ENCODE measurements at regions not wholly inside any gene's neighbourhood (a gene's known extent, or its start where the extent isn't known, plus 50 kb on each side); places are given as distances from the start of the nearest gene placed in this dataset.
A peak's percentile ranks its signal among the peaks of the same experiment; 100 is the strongest.

DNA sequence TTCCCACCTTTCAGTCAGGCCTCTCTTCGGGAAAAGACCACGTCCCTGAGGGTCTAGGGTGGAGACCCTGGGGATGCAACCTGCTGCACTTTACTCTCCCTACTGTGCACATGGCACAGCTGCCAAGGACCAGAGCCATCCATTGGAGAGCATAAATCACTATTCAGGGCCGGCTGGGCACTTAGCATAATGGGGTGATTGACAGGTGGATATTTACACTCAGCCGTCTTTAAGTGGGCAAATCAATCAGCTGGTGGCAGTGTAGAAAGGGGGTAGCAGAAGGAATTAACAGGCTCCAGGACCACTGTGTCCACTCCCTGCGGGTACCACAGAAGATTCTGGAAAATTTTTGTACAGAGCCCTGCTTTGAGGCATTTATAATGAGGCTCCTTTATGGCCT lies 87.3 kb upstream of the IRX6 start:
- Mint-ChIP-seq H3K36me3 (no peaks in the 10 kb centered on the region), H3K27me3 (peaks cover 7 to 14% (median 13%) of the 10 kb centered on the region in 3 donors), H3K27ac (peak overlapping the region in 1 of 6 donors; percentile 16), H3K4me3 (no peak overlapping the region), H3K4me1 (no peaks in the 10 kb centered on the region), H3K9me3 (peaks cover 0 to under 1% (median 0%) of the 10 kb centered on the region in 7 donors)
- ATAC-seq (ENCODE audit: low read depth in 2 of 2) (no peak), DNase-seq (no peak)

GRCh38 chr16:55239723-55240122 lies 84.3 kb upstream of the IRX6 start:
- Mint-ChIP-seq H3K36me3 (no peaks in the 10 kb centered on the region), H3K9me3 (peaks cover 0 to 10% (median 0%) of the 10 kb centered on the region in 7 donors), H3K4me1 (no peaks in the 10 kb centered on the region), H3K4me3 (no peak overlapping the region), H3K27me3 (peaks cover 11 to 28% (median 17%) of the 10 kb centered on the region in 3 donors), H3K27ac (no peak overlapping the region)
- DNase-seq (no peak), ATAC-seq (ENCODE audit: low read depth in 2 of 2) (no peak)

DNA sequence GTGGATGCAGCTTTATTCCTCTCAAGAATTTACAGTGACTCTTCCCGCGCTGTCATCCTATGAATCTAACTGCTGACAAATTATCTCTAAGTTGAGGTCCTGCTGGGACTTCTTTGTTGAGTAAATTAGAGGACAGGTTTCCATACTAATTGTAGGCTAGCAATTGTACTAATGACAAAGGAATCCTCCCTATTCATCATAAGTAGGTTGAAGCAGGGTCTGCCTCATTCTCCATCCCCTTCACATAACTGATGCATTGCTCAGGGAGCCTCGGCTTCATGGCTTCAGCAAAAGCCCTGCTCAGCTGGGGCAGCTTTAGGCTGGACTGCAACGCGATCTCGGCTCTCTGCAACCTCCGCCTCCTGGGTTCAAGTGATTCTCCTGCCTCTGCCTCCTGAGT lies 83.1 kb upstream of the IRX6 start:
- H3K27me3 Mint-ChIP-seq = peaks cover 11 to 26% (median 16%) of the 10 kb centered on the region in 3 donors
- peaks cover 0 to 10% (median 0%) of the 10 kb centered on the region in 7 donors for H3K9me3 Mint-ChIP-seq
- no peak overlapping the region for H3K27ac Mint-ChIP-seq
- no peak for DNase-seq
- H3K36me3 Mint-ChIP-seq = no peaks in the 10 kb centered on the region
- ATAC-seq (ENCODE audit: low read depth in 2 of 2) = no peak
- no peaks in the 10 kb centered on the region for H3K4me1 Mint-ChIP-seq
- H3K4me3 Mint-ChIP-seq = no peak overlapping the region

DNA sequence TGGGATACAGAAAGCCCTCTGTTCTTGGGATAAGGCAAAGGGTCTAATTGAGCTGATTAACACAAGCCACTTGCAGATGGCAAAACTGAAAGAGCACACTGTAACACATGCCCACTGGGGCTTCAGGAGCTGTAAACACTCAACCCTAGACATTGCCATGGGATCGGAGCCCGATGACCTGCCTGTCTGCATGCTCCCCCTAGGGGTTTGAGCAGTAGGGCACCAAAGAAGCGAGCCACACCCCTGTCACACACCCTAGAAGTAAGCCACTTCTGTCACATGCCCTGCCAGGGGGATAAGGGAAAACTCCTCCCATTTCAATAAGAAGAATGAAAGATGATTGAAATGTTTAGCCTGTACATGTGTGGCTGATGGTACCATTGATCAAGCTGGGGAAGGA lies 81.3 kb upstream of the IRX6 start:
- ATAC-seq (ENCODE audit: low read depth in 2 of 2) = no peak
- no peak for DNase-seq
- peak overlapping the region in 1 of 6 donors; percentile 54 for H3K27ac Mint-ChIP-seq
- H3K27me3 Mint-ChIP-seq = peaks cover 11 to 18% (median 12%) of the 10 kb centered on the region in 3 donors
- peaks cover 0 to 10% (median 3%) of the 10 kb centered on the region in 7 donors for H3K9me3 Mint-ChIP-seq
- no peaks in the 10 kb centered on the region for H3K4me1 Mint-ChIP-seq
- no peaks in the 10 kb centered on the region for H3K36me3 Mint-ChIP-seq
- H3K4me3 Mint-ChIP-seq = peak overlapping the region in 1 of 8 donors; percentile 45

DNA sequence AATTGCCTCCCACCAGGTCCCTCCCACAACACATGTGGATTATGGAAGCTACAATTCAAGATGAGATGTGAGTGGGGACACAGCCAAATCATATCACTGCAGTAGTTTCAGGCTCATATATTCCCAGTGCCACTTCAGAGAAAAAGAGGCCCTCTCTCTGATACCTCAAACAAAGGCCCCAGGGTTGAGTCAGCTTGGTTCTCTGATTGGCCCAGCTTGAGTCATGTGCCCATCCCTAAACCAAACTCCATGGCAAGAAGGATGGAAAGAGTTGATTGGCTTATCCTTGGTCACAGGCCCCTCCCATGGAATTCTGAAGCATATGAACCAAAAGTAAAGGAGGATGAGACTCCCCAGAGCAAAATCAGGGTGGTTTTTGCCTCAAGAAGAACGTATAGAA lies 75.9 kb upstream of the IRX6 start:
- Mint-ChIP-seq H3K4me3 (no peak overlapping the region), H3K36me3 (no peaks in the 10 kb centered on the region), H3K9me3 (peaks cover 0 to 18% (median 4%) of the 10 kb centered on the region in 7 donors), H3K27me3 (peaks cover 5 to 29% (median 19%) of the 10 kb centered on the region in 3 donors), H3K27ac (no peak overlapping the region), H3K4me1 (no peaks in the 10 kb centered on the region)
- no peak for ATAC-seq (ENCODE audit: low read depth in 2 of 2)
- no peak for DNase-seq

GRCh38 chr16:55248494-55248893 lies 75.5 kb upstream of the IRX6 start:
- no peak for DNase-seq
- H3K36me3 Mint-ChIP-seq = no peaks in the 10 kb centered on the region
- no peaks in the 10 kb centered on the region for H3K4me1 Mint-ChIP-seq
- H3K9me3 Mint-ChIP-seq = peaks cover 1 to 22% (median 6%) of the 10 kb centered on the region in 7 donors
- H3K27me3 Mint-ChIP-seq = peaks cover 5 to 30% (median 17%) of the 10 kb centered on the region in 3 donors
- no peak for ATAC-seq (ENCODE audit: low read depth in 2 of 2)
- H3K4me3 Mint-ChIP-seq = no peak overlapping the region
- no peak overlapping the region for H3K27ac Mint-ChIP-seq

DNA sequence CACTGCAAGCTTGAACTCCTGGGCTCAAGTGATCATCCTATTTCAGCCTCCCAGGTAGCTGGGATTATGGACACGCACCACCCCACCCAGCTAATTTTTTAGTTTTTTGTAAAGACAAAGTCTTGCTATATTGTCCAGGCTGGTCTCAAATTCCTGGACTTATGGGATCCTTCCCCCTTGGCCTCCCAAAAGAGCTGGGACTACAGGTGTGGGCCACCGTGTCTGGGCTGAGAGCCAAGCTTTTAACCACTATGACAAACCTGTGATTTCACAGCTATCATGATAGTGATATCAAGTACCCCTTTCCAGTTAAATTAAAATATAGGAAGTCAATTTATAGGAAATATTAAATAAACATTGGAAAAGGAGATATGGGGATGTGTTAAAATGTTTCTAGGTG lies 74.6 kb upstream of the IRX6 start:
- Mint-ChIP-seq H3K36me3 (no peaks in the 10 kb centered on the region), H3K4me3 (no peak overlapping the region), H3K9me3 (peaks cover 5 to 27% (median 8%) of the 10 kb centered on the region in 7 donors), H3K4me1 (no peaks in the 10 kb centered on the region), H3K27me3 (peaks cover 5 to 35% (median 17%) of the 10 kb centered on the region in 3 donors), H3K27ac (no peak overlapping the region)
- DNase-seq (no peak), ATAC-seq (ENCODE audit: low read depth in 2 of 2) (no peak)

DNA sequence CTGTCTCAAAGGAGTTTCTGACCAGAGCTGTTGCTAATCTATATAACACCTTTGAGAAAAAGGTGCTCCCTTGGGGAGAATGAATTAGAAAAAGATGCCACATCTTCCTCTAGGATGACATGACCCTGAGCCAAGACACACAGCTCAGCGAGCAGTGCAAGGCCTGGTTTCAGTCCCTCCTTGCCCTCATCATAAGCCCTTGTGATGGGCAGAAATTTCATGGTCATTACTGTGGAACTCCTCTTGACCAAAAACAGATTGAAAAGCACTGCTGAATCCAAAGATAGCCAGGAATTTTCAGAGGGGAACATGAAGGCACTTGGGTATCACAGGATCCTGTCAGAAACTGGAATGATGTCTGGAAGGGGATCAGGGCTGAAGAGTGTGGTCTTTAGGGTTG lies 74.1 kb upstream of the IRX6 start:
- Mint-ChIP-seq H3K27ac (no peak overlapping the region), H3K4me3 (no peak overlapping the region), H3K4me1 (no peaks in the 10 kb centered on the region), H3K36me3 (no peaks in the 10 kb centered on the region), H3K27me3 (peaks cover 5 to 35% (median 17%) of the 10 kb centered on the region in 3 donors), H3K9me3 (peaks cover 5 to 33% (median 10%) of the 10 kb centered on the region in 7 donors)
- DNase-seq (no peak), ATAC-seq (ENCODE audit: low read depth in 2 of 2) (no peak)

- H3K4me3 Mint-ChIP-seq = no peak overlapping the region
- DNase-seq (no peak), ATAC-seq (ENCODE audit: low read depth in 2 of 2) (no peak)
- no peak overlapping the region for H3K27ac Mint-ChIP-seq
- peaks cover 5 to 34% (median 10%) of the 10 kb centered on the region in 7 donors for H3K9me3 Mint-ChIP-seq
- no peaks in the 10 kb centered on the region for H3K36me3 Mint-ChIP-seq
- no peaks in the 10 kb centered on the region for H3K4me1 Mint-ChIP-seq
- peaks cover 5 to 43% (median 17%) of the 10 kb centered on the region in 3 donors for H3K27me3 Mint-ChIP-seq
Measured at GRCh38 chr16:55250701-55251100, 73.3 kb upstream of the IRX6 start.

- Mint-ChIP-seq H3K27ac (no peak overlapping the region), H3K4me3 (no peak overlapping the region), H3K27me3 (peaks cover 5 to 47% (median 17%) of the 10 kb centered on the region in 3 donors), H3K36me3 (no peaks in the 10 kb centered on the region), H3K4me1 (no peaks in the 10 kb centered on the region), H3K9me3 (peaks cover 5 to 34% (median 10%) of the 10 kb centered on the region in 7 donors)
- ATAC-seq (ENCODE audit: low read depth in 2 of 2) (no peak), DNase-seq (no peak)
Measured at GRCh38 chr16:55251151-55251550, 72.9 kb upstream of the IRX6 start.

DNA sequence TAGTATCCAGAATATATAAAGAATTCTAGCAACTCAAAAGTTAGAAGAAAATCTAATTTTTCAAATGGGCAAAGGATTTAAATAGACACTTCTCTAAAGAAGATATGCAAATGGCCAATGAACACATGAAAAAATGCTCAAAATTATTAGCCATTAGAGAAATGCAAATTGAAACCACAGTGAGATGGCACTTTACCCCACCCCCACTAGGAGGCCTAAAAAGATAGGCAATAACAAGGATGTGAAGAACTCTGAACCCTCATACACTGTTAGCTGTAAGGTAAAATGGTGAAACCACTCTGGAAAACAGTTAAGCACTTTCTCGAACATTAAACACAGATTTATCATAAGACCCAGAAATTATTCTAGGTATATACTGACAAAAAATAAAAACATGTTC lies 71.4 kb upstream of the IRX6 start:
- no peaks in the 10 kb centered on the region for H3K36me3 Mint-ChIP-seq
- no peak overlapping the region for H3K27ac Mint-ChIP-seq
- H3K9me3 Mint-ChIP-seq = peaks cover 4 to 30% (median 10%) of the 10 kb centered on the region in 7 donors
- no peak overlapping the region for H3K4me3 Mint-ChIP-seq
- DNase-seq = no peak
- H3K4me1 Mint-ChIP-seq = no peaks in the 10 kb centered on the region
- H3K27me3 Mint-ChIP-seq = peaks cover 5 to 52% (median 17%) of the 10 kb centered on the region in 3 donors
- no peak for ATAC-seq (ENCODE audit: low read depth in 2 of 2)

DNA sequence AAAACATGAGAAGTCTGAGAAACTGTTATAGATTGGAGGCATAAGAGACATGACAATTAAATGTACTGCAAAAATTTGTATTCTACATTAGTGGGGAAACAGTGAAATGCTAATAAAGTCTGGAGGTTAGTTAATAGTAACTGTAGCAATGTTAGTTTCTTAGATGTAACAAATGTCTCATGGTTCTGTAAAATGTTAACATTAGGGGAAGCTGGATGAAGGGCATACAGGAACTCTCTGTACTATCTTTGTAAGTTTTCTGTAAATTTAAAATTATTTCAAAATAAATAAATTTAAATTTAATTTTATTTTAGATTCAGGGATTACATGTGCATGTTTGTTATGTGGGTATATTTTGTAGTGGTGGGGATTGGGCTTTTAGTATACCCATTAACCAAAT lies 70.0 kb upstream of the IRX6 start:
- DNase-seq = no peak
- Mint-ChIP-seq H3K27ac (no peak overlapping the region), H3K4me1 (peaks cover 0 to 4% (median 0%) of the 10 kb centered on the region in 3 donors), H3K9me3 (peaks cover 4 to 23% (median 10%) of the 10 kb centered on the region in 7 donors), H3K27me3 (peaks cover 5 to 42% (median 17%) of the 10 kb centered on the region in 3 donors), H3K4me3 (no peak overlapping the region), H3K36me3 (no peaks in the 10 kb centered on the region)
- ATAC-seq (ENCODE audit: low read depth in 2 of 2) = no peak

GRCh38 chr16:55255733-55256282 lies 68.2 kb upstream of the IRX6 start:
- H3K36me3 Mint-ChIP-seq = no peaks in the 10 kb centered on the region
- H3K4me1 Mint-ChIP-seq = peaks cover 0 to 4% (median 0%) of the 10 kb centered on the region in 3 donors
- H3K27ac Mint-ChIP-seq = no peak overlapping the region

DNA sequence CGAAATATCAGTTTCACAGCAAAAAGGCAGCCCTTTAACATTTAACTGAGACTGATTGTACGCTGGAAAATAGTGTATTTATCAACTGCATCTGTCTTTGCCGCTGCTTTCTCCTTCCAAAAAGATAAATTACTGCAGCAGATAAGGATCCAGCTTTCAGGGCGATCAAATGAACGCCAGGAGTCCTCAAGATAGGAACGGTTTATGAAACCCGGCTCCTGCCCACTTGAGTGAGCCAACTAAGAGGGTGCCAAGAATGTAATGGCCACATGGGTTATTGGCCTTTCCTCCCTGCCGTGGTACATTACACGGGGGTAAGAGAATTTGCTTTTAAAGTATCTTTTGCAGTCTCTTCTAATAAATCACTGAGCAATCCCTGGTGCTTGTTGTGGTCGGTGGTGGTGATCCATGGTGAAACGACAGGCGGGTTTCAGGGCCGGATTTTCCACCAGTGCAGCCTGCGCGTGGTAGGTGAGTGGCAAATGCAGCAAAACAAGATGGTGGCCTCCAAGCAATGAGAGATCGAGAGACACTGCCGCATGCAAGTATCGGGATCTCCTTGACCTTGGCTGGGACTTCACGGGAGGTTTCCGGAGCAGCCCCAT lies 67.5 kb upstream of the IRX6 start:
- peaks cover 0 to 22% (median 1%) of the 10 kb centered on the region in 3 donors for H3K27me3 Mint-ChIP-seq
- peaks cover 4 to 23% (median 9%) of the 10 kb centered on the region in 7 donors for H3K9me3 Mint-ChIP-seq
- DNase-seq (no peak), ATAC-seq (ENCODE audit: low read depth in 2 of 2) (no peak)
- H3K4me1 Mint-ChIP-seq = peaks cover 0 to 4% (median 0%) of the 10 kb centered on the region in 3 donors
- no peaks in the 10 kb centered on the region for H3K36me3 Mint-ChIP-seq
- no peak overlapping the region for H3K27ac Mint-ChIP-seq
- no peak overlapping the region for H3K4me3 Mint-ChIP-seq

More at GRCh38 chr16:55255733-55256282, 68.2 kb upstream of the IRX6 start:
- Mint-ChIP-seq H3K27me3 (peaks cover 5 to 25% (median 8%) of the 10 kb centered on the region in 3 donors), H3K4me3 (no peak overlapping the region), H3K9me3 (peaks cover 4 to 23% (median 9%) of the 10 kb centered on the region in 7 donors)
- DNase-seq = no peak
- ATAC-seq (ENCODE audit: low read depth in 2 of 2) = no peak

All from naive B cell (primary cell).